GM12878 (cell line): ENCODE measurements at regions not wholly inside any gene's neighbourhood (a gene's known extent, or its start where the extent isn't known, plus 50 kb on each side); places are given as distances from the start of the nearest gene placed in this dataset.

ENCODE experiments used
- ATAC-seq: fragments of 200-7000 bp; cut with Tn5 transposase; 3 replicates; pipeline ENCODE4 v1.9.1; 2020; ENCODE audit warnings: mild to moderate bottlenecking, moderate library complexity
- BruUV-seq: library from RNA; stranded (reverse); fragments of 400-500 nt; replicated peaks from 2 replicates; lab custom pipeline; 2021; lab: Mats Ljungman, UMichigan
- CTCF ChIA-PET: fragments of 300-600 bp; sonication (Branson Sonifier 250); formaldehyde crosslinking; extraction: SDS; loops from one replicate; lab custom pipeline; 2021; ENCODE audit warnings: inconsistent platforms; lab: Yijun Ruan, JAX
- POLR2A ChIA-PET: fragments of 350-600 bp; formaldehyde crosslinking; extraction: SDS; loops from one replicate; lab custom pipeline; 2021; ENCODE audit warnings: inconsistent platforms; lab: Charles Lee
- RAD21 ChIA-PET: fragments of 300-600 bp; sonication (Branson Sonifier 250); formaldehyde crosslinking; loops from one replicate; lab custom pipeline; 2023; ENCODE audit warnings: antibody characterized with exemption; ENCODE audit not compliant: unreplicated experiment; lab: Charles Lee
- SMC1A ChIA-PET: fragments of 300-600 bp; sonication (Branson Sonifier 250); formaldehyde crosslinking; loops from one replicate; lab custom pipeline; 2023; ENCODE audit not compliant: unreplicated experiment, uncharacterized antibody; lab: Charles Lee
- DNase-seq: peaks from one replicate; pipeline ENCODE4 v3.0.0-alpha.2; 2011; ENCODE audit warnings: low read depth, low spot score
- FAIRE-seq: peaks from 3 replicates; lab custom pipeline; 2011; peaks lifted over from hg19 to GRCh38; lab: Jason Lieb, UNC
- H2AFZ ChIP-seq: 2 replicates; pipeline ENCODE4 v1.6.0; 2011; ENCODE audit warnings: low read depth, low read length, control low read depth; ENCODE audit not compliant: control insufficient read depth
- H3K27ac ChIP-seq: 2 replicates; pipeline ENCODE4 v1.5.1; 2011; ENCODE audit warnings: control low read depth; ENCODE audit not compliant: control insufficient read depth, insufficient read depth
- H3K27me3 ChIP-seq, 2 experiments: replicated peaks in 1 of 2; 2 replicates each; pipeline versions ENCODE4 v1.6.0 to v1.6.1; 2011; ENCODE audit warnings: low read length in 1 of 2; ENCODE audit not compliant: control insufficient read depth in 2 of 2, insufficient read depth in 2 of 2
- H3K36me3 ChIP-seq, 2 experiments: 2 replicates each; pipeline ENCODE4 v1.5.1; 2011; ENCODE audit warnings: low read length in 1 of 2; ENCODE audit not compliant: control insufficient read depth in 2 of 2, insufficient read depth in 2 of 2
- H3K4me1 ChIP-seq: 2 replicates; pipeline ENCODE4 v1.6.1; 2011; ENCODE audit warnings: mild to moderate bottlenecking, low read length, moderate library complexity, mixed read lengths; ENCODE audit not compliant: control insufficient read depth, insufficient read depth
- H3K4me2 ChIP-seq: 2 replicates; pipeline ENCODE4 v1.6.0; 2011; ENCODE audit warnings: control low read depth; ENCODE audit not compliant: control insufficient read depth, insufficient read depth
- H3K4me3 ChIP-seq: fragments of 200-600 bp; sonication (generic); 2 replicates; pipeline ENCODE4 v1.5.1; 2016
- H3K79me2 ChIP-seq: 2 replicates; pipeline ENCODE4 v1.6.0; 2011; ENCODE audit warnings: low read length; ENCODE audit not compliant: control insufficient read depth, insufficient read depth
- H3K9ac ChIP-seq: 2 replicates; pipeline ENCODE4 v1.8.0; 2011; ENCODE audit warnings: low read length, control low read depth, mixed read lengths; ENCODE audit not compliant: control insufficient read depth, insufficient read depth
- H3K9me3 ChIP-seq: replicated peaks from 3 replicates; pipeline ENCODE4 v1.5.1; 2011; ENCODE audit warnings: mild to moderate bottlenecking, low read length; ENCODE audit not compliant: control insufficient read depth, insufficient read depth
- H4K20me1 ChIP-seq: 2 replicates; pipeline ENCODE4 v1.6.0; 2011; ENCODE audit not compliant: control insufficient read depth, insufficient read depth
- BCL3 ChIP-seq: IDR thresholded peaks from 2 replicates; pipeline ENCODE4 v1.6.1; 2011; ENCODE audit warnings: borderline replicate concordance, low read depth, mild to moderate bottlenecking, moderate library complexity, low read length; ENCODE audit not compliant: insufficient read depth, poor library complexity, severe bottlenecking
- E2F4 ChIP-seq: IDR thresholded peaks from 2 replicates; pipeline ENCODE4 v1.6.1; 2012; ENCODE audit warnings: low read depth, low read length, improper control_type of control experiment
- ELK1 ChIP-seq: IDR thresholded peaks from 2 replicates; pipeline ENCODE4 v1.6.1; 2012; ENCODE audit warnings: low read depth, low read length, improper control_type of control experiment
- FOXK2 ChIP-seq: fragments of 450-650 bp; IDR thresholded peaks from 2 replicates; pipeline ENCODE4 v1.6.1; 2017; ENCODE audit warnings: mild to moderate bottlenecking, moderate library complexity
- IKZF2 ChIP-seq, 2 experiments: fragments of 450-650 bp; IDR thresholded peaks; 2 replicates each; pipeline ENCODE4 v1.6.1; 2017; ENCODE audit warnings: mild to moderate bottlenecking in 2 of 2, moderate library complexity in 2 of 2
- IRF4 ChIP-seq: IDR thresholded peaks from 2 replicates; pipeline ENCODE4 v1.6.1; 2011; ENCODE audit warnings: low read depth, low read length
- MYC ChIP-seq: IDR thresholded peaks from 2 replicates; pipeline ENCODE4 v1.6.1; 2011; ENCODE audit warnings: mild to moderate bottlenecking, low read length, moderate library complexity, inconsistent platforms; ENCODE audit not compliant: insufficient read depth, insufficient replicate concordance, insufficient read length, severe bottlenecking
- POLR2A ChIP-seq: IDR thresholded peaks from 2 replicates; pipeline ENCODE4 v1.6.1; 2011; ENCODE audit warnings: low read depth, mild to moderate bottlenecking, low read length
- POLR2AphosphoS5 ChIP-seq: IDR thresholded peaks from 2 replicates; pipeline ENCODE4 v1.6.1; 2011; ENCODE audit warnings: mild to moderate bottlenecking, low read length, inconsistent platforms
- RAD21 ChIP-seq: IDR thresholded peaks from 2 replicates; pipeline ENCODE4 v1.6.1; 2011; ENCODE audit warnings: mild to moderate bottlenecking, low read depth, low read length, moderate library complexity; ENCODE audit not compliant: insufficient read depth
- RAD51 ChIP-seq: fragments of 450-650 bp; IDR thresholded peaks from 2 replicates; pipeline ENCODE4 v1.6.1; 2016; ENCODE audit warnings: moderate library complexity, mild to moderate bottlenecking, inconsistent platforms
- SIX5 ChIP-seq: IDR thresholded peaks from 2 replicates; pipeline ENCODE4 v1.6.1; 2011; ENCODE audit warnings: mild to moderate bottlenecking, low read depth, low read length, moderate library complexity; ENCODE audit not compliant: severe bottlenecking
- TBL1XR1 ChIP-seq: IDR thresholded peaks from 2 replicates; pipeline ENCODE4 v1.6.1; 2012; ENCODE audit warnings: low read depth, low read length, improper control_type of control experiment
- ZSCAN29 ChIP-seq: fragments of 450-650 bp; IDR thresholded peaks from 2 replicates; pipeline ENCODE4 v1.6.1; 2017; ENCODE audit warnings: mild to moderate bottlenecking, moderate library complexity
- WGBS: methylation state at CpG from one replicate; pipeline ENCODE4 v1.1.6; 2016; ENCODE audit warnings: low lambda C conversion rate; ENCODE audit not compliant: insufficient replicate concordance, insufficient coverage; ENCODE audit errors: missing lambda C conversion rate; 5-methylcytosine and 5-hydroxymethylcytosine counted together
- in situ Hi-C: fragments of 300-500 bp; cut with MboI; formaldehyde crosslinking; loops from 9 replicates; pipeline ENCODE4 v1.14.3; 2018; ENCODE audit warnings: mixed read lengths
- intact Hi-C: fragments of 100-400 bp; cut with micrococcal nuclease; formaldehyde crosslinking; loops from one replicate; pipeline ENCODE4 v1.14.2; 2022; ENCODE audit not compliant: unreplicated experiment

GRCh38 chr5:143601917-143602333 lies 198.4 kb upstream of the NR3C1 start:
- Histone ChIP-seq H4K20me1 (no peaks in the 10 kb centered on the region), H3K9me3 (no peaks in the 10 kb centered on the region; the same call in 2 of the 3 replicates), H3K36me3 (no peaks in the 10 kb centered on the region), H3K4me3 (no peak overlapping the region), H3K9ac (no peak overlapping the region), H3K27me3 (no peaks in the 10 kb centered on the region), H3K4me2 (no peak overlapping the region), H3K27ac (no peak overlapping the region), H2AFZ (no peak overlapping the region), H3K4me1 (peaks cover 22% of the 10 kb centered on the region), H3K79me2 (no peaks in the 10 kb centered on the region)
- ChIA-PET SMC1A (interaction anchor here (1.2 kb wide), 1 partner anchor 167 kb away, joined by 3 read pairs; no protein-coding TSS in a partner anchor), CTCF (no interaction called here), POLR2A (interaction anchor here (0.6 to 0.9 kb wide), 2 partner anchors 12 to 14 kb away, joined by 3 to 4 read pairs; no protein-coding TSS in a partner anchor), RAD21 (no interaction called here)
- no peak for DNase-seq
- no peak for FAIRE-seq
- ATAC-seq: no peak
- no TSS peak for BruUV-seq
- in situ Hi-C loops (no loop called here), intact Hi-C loops (loop anchor here (10.0 kb wide), 1 partner anchor 597 kb away; no protein-coding TSS in a partner anchor)
- WGBS: 89% methylated on average over 4 of the region's 4 CpGs
- TF ChIP-seq SIX5 (no peak), ZSCAN29 (no peak), IKZF2 (IDR thresholded peaks at IDR 0.05) (no peak), FOXK2 (no peak), ELK1 (no peak), POLR2A (no peak)

GRCh38 chr5:143601357-143601756 lies 197.9 kb upstream of the NR3C1 start:
- Histone ChIP-seq H4K20me1 (no peaks in the 10 kb centered on the region), H3K9ac (no peak overlapping the region), H3K4me1 (peaks cover 17% of the 10 kb centered on the region), H3K79me2 (no peaks in the 10 kb centered on the region), H2AFZ (no peak overlapping the region), H3K9me3 (no peaks in the 10 kb centered on the region; the same call in 2 of the 3 replicates), H3K4me3 (no peak overlapping the region), H3K4me2 (no peak overlapping the region), H3K36me3 (no peaks in the 10 kb centered on the region), H3K27me3 (no peaks in the 10 kb centered on the region), H3K27ac (no peak overlapping the region)
- ChIA-PET CTCF (no interaction called here), RAD21 (no interaction called here), SMC1A (no interaction called here), POLR2A (interaction anchor here (0.6 kb wide), 1 partner anchor 15 kb away, joined by 4 read pairs; no protein-coding TSS in a partner anchor)
- DNase-seq (no peak), ATAC-seq (no peak), FAIRE-seq (no peak)
- 75% methylated on average over 6 of the region's 6 CpGs for WGBS
- intact Hi-C loops (loop anchor here (10.0 kb wide), 1 partner anchor 597 kb away; no protein-coding TSS in a partner anchor), in situ Hi-C loops (no loop called here)
- no TSS peak for BruUV-seq
- TF ChIP-seq RAD51 (no peak), BCL3 (no peak), TBL1XR1 (no peak), IRF4 (no peak), MYC (no peak), RAD21 (no peak), IKZF2 (IDR thresholded peaks at IDR 0.05) (no peak), POLR2AphosphoS5 (no peak), E2F4 (no peak)
